Right atrium auricular region (tissue), 2 donors: ENCODE measurements at regions not wholly inside any gene's neighbourhood (a gene's known extent, or its start where the extent isn't known, plus 50 kb on each side); places are given as distances from the start of the nearest gene placed in this dataset.

Experiments
- DNase-seq: peaks from one replicate; pipeline ENCODE4 v3.0.0-alpha.2; 2019; ENCODE audit warnings: low spot score
- H3K27ac ChIP-seq, 2 donors: fragments of 200-600 bp; sonication (generic); 1 replicate in 1 of 2; 2 replicates in 1 of 2; pipeline ENCODE4 v1.5.1; 2016 to 2019
- H3K27me3 ChIP-seq, 2 donors: fragments of 200-600 bp; sonication (generic); one replicate each; pipeline versions ENCODE4 v1.5.1 to v1.6.0; 2017 to 2019
- H3K36me3 ChIP-seq: fragments of 200-600 bp; sonication (generic); one replicate; pipeline ENCODE4 v1.5.1; 2016
- H3K4me1 ChIP-seq, 2 donors: fragments of 200-600 bp; sonication (generic); one replicate each; pipeline versions ENCODE4 v1.5.1 to v1.6.0; 2017 to 2019
- H3K4me3 ChIP-seq, 2 donors: fragments of 200-600 bp; sonication (generic); 1 replicate in 1 of 2; 2 replicates in 1 of 2; pipeline ENCODE4 v1.5.1; 2017 to 2019; ENCODE audit warnings: mild to moderate bottlenecking in 1 of 2, moderate library complexity in 1 of 2
- H3K9me3 ChIP-seq, 2 donors: fragments of 200-600 bp; sonication (generic); one replicate each; pipeline ENCODE4 v1.5.1; 2019
- TF ChIP-seq, protein P1 (sequence below), 2 donors: fragments of 200-600 bp; sonication (generic); IDR thresholded peaks; one replicate each; pipeline ENCODE4 v1.5.1; 2019; ENCODE audit warnings: antibody characterized with exemption in 2 of 2

GRCh38 chr18:23356915-23357601, 96.0 kb upstream of the RIOK3 start:
- Histone ChIP-seq H3K4me3 (no peak overlapping the region), H3K9me3 (no peaks in the 10 kb centered on the region), H3K27ac (peak overlapping the region; percentile 65 to 74), H3K27me3 (no peaks in the 10 kb centered on the region), H3K36me3 (no peaks in the 10 kb centered on the region), H3K4me1 (peaks cover 0 to 28% of the 10 kb centered on the region in 2 donors)
- DNase-seq = no peak
- TF ChIP-seq, protein P1, sequence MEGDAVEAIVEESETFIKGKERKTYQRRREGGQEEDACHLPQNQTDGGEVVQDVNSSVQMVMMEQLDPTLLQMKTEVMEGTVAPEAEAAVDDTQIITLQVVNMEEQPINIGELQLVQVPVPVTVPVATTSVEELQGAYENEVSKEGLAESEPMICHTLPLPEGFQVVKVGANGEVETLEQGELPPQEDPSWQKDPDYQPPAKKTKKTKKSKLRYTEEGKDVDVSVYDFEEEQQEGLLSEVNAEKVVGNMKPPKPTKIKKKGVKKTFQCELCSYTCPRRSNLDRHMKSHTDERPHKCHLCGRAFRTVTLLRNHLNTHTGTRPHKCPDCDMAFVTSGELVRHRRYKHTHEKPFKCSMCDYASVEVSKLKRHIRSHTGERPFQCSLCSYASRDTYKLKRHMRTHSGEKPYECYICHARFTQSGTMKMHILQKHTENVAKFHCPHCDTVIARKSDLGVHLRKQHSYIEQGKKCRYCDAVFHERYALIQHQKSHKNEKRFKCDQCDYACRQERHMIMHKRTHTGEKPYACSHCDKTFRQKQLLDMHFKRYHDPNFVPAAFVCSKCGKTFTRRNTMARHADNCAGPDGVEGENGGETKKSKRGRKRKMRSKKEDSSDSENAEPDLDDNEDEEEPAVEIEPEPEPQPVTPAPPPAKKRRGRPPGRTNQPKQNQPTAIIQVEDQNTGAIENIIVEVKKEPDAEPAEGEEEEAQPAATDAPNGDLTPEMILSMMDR (IDR thresholded peaks at IDR 0.05) = no peak

DNA sequence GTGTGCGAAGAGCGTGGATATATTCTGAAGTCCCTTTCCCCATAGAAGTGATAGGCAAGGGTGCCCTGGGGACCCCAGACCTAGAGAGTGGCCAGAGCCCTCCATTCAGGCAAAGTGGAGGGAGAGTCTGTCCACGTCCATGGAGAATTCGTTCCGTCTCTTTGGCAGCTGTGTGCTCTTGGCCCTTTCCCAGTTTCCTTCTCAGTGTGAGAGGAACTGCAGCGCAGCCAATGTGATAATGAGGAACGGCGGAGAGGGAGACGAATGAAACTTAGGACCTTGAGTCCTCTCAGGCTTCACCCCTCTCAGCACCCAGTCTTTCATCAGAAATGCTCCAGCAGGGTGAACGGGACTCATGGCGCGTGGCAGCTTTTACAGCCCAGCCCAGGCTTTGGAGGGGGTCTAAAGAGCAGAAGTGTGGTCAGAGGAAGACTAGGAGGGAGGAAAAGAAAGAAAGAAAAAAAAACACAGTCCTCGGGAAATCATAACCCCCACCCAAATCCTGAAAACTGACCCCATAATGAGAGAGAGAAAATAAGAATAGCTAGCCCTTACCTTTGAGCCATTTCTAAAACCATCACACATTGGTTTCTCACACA, 95.0 kb upstream of the RIOK3 start:
- H3K4me3 ChIP-seq = peak overlapping the region in 1 of 2 donors; percentile 24
- TF ChIP-seq, protein P1 (IDR thresholded peaks at IDR 0.05) = no peak

GRCh38 chr18:23359421-23359820, 93.7 kb upstream of the RIOK3 start:
- peak overlapping the region; percentile 32 to 74 for H3K27ac ChIP-seq
- no peaks in the 10 kb centered on the region for H3K9me3 ChIP-seq
- H3K36me3 ChIP-seq = no peaks in the 10 kb centered on the region
- H3K4me1 ChIP-seq = peaks cover 0 to 28% of the 10 kb centered on the region in 2 donors
- H3K4me3 ChIP-seq = no peak overlapping the region
- no peaks in the 10 kb centered on the region for H3K27me3 ChIP-seq
- TF ChIP-seq, protein P1 (IDR thresholded peaks at IDR 0.05) = no peak
- no peak for DNase-seq

More for the DNA sequence above, 95.0 kb upstream of the RIOK3 start:
- Histone ChIP-seq H3K36me3 (no peaks in the 10 kb centered on the region), H3K4me1 (peaks cover 0 to 28% of the 10 kb centered on the region in 2 donors), H3K27ac (peak overlapping the region; percentile 65 to 74), H3K9me3 (no peaks in the 10 kb centered on the region), H3K27me3 (no peaks in the 10 kb centered on the region)
- peak; percentile 77 for DNase-seq

GRCh38 chr18:23363865-23364570, 89.1 kb upstream of the RIOK3 start:
- H3K36me3 ChIP-seq = no peaks in the 10 kb centered on the region
- TF ChIP-seq, protein P1 (IDR thresholded peaks at IDR 0.05) = no peak
- no peaks in the 10 kb centered on the region for H3K9me3 ChIP-seq
- no peak overlapping the region for H3K27ac ChIP-seq
- H3K4me3 ChIP-seq = no peak overlapping the region
- no peak for DNase-seq
- H3K27me3 ChIP-seq = no peaks in the 10 kb centered on the region
- H3K4me1 ChIP-seq = peaks cover 0 to 10% of the 10 kb centered on the region in 2 donors

DNA sequence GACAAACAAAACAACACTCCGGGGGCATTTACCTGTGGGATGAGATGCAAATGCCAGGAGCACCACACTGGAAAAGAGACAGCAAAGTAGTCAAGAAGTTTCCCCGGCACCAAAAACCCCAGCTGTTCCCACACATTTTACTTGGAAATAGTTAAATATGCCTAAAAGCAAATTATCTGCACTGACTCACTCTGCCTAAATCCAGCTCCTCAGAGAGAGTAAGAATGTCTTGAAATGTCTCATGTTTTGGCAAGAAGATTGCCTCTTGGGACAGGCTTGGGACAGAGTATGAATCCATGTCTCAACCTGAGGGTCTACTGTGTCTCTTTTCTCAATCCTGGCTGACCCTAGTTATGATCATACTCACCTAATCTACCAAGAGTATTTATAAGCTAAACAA, 87.5 kb upstream of the RIOK3 start:
- H3K4me3 ChIP-seq = no peak overlapping the region

More for the DNA sequence above, 87.5 kb upstream of the RIOK3 start:
- H3K27me3 ChIP-seq = no peaks in the 10 kb centered on the region
- H3K4me1 ChIP-seq = peaks cover 0 to 10% of the 10 kb centered on the region in 2 donors
- H3K9me3 ChIP-seq = no peaks in the 10 kb centered on the region
- no peaks in the 10 kb centered on the region for H3K36me3 ChIP-seq
- peak; percentile 63 for DNase-seq
- peak overlapping the region; percentile 55 to 71 for H3K27ac ChIP-seq
- TF ChIP-seq, protein P1 (IDR thresholded peaks at IDR 0.05) = no peak
